WTC11 (cell line): ENCODE measurements at regions not wholly inside any gene's neighbourhood (a gene's known extent, or its start where the extent isn't known, plus 50 kb on each side); places are given as distances from the start of the nearest gene placed in this dataset.

ENCODE experiments used
- ATAC-seq: fragments of 200-7000 bp; cut with Tn5 transposase; 2 replicates; pipeline ENCODE4 v1.10.0; 2021; ENCODE audit warnings: mild to moderate bottlenecking, moderate library complexity
- CTCF ChIA-PET: fragments of 300-600 bp; sonication (Branson Sonifier 250); formaldehyde crosslinking; loops from one replicate; lab custom pipeline; 2021; ENCODE audit warnings: antibody characterized with exemption; lab: Charles Lee
- POLR2A ChIA-PET: fragments of 350-600 bp; sonication (Branson Sonifier 250); formaldehyde crosslinking; loops from one replicate; lab custom pipeline; 2021; ENCODE audit warnings: antibody characterized with exemption; lab: Charles Lee
- DNase-seq: peaks from one replicate; pipeline ENCODE4 v3.0.0; 2021; ENCODE audit warnings: low spot score
- H3K27ac Mint-ChIP-seq: 2 replicates; pipeline ENCODE4 v1.8.0; 2021; ENCODE audit warnings: mixed read lengths
- H3K27me3 Mint-ChIP-seq: 2 replicates; pipeline ENCODE4 v1.8.0; 2021; ENCODE audit warnings: low read depth, mild to moderate bottlenecking, moderate library complexity, mixed read lengths
- H3K36me3 Mint-ChIP-seq: 2 replicates; pipeline ENCODE4 v1.8.0; 2021; ENCODE audit warnings: mixed read lengths
- H3K4me1 Mint-ChIP-seq: 2 replicates; pipeline ENCODE4 v1.8.0; 2022; ENCODE audit warnings: mixed read lengths
- H3K4me3 Mint-ChIP-seq: 2 replicates; pipeline ENCODE4 v1.8.0; 2021; ENCODE audit warnings: mild to moderate bottlenecking, moderate library complexity, mixed read lengths
- H3K9me3 Mint-ChIP-seq: 2 replicates; pipeline ENCODE4 v1.8.0; 2021; ENCODE audit warnings: mixed read lengths
- ATF1 ChIP-seq: sonication (generic); formaldehyde crosslinking; IDR thresholded peaks from 2 replicates; pipeline ENCODE4 v1.8.1; 2023; ENCODE audit warnings: mild to moderate bottlenecking, moderate library complexity, missing genetic modification reagents
- ATF2 ChIP-seq: sonication (generic); formaldehyde crosslinking; IDR thresholded peaks from 2 replicates; pipeline ENCODE4 v1.8.1; 2022; ENCODE audit warnings: low read depth, missing genetic modification reagents, borderline replicate concordance
- ATF6 ChIP-seq: sonication (generic); formaldehyde crosslinking; IDR thresholded peaks from 2 replicates; pipeline ENCODE4 v1.8.1; 2023; ENCODE audit warnings: mild to moderate bottlenecking, missing genetic modification reagents
- CDX4 ChIP-seq: fragments of 250-450 bp; sonication (Bioruptor Pico); IDR thresholded peaks from 2 replicates; pipeline ENCODE4 v1.9.0; 2021; ENCODE audit warnings: moderate library complexity, mild to moderate bottlenecking, inconsistent platforms, borderline replicate concordance
- CREB1 ChIP-seq: sonication (generic); formaldehyde crosslinking; IDR thresholded peaks from 2 replicates; pipeline ENCODE4 v1.8.0; 2023; ENCODE audit warnings: mild to moderate bottlenecking, missing genetic modification reagents
- CREM ChIP-seq: sonication (generic); formaldehyde crosslinking; IDR thresholded peaks from 2 replicates; pipeline ENCODE4 v1.8.1; 2022; ENCODE audit warnings: mild to moderate bottlenecking, missing genetic modification reagents, moderate library complexity
- E2F4 ChIP-seq: sonication (generic); formaldehyde crosslinking; IDR thresholded peaks from 2 replicates; pipeline ENCODE4 v1.8.1; 2022; ENCODE audit warnings: low read depth, mild to moderate bottlenecking, moderate library complexity, missing genetic modification reagents, borderline replicate concordance
- E2F5 ChIP-seq: sonication (generic); formaldehyde crosslinking; IDR thresholded peaks from 2 replicates; pipeline ENCODE4 v1.8.1; 2022; ENCODE audit warnings: mild to moderate bottlenecking, moderate library complexity, missing genetic modification reagents
- ELF4 ChIP-seq: sonication (generic); formaldehyde crosslinking; IDR thresholded peaks from 2 replicates; pipeline ENCODE4 v1.8.1; 2022; ENCODE audit warnings: low read depth, mild to moderate bottlenecking, moderate library complexity, missing genetic modification reagents
- EMX1 ChIP-seq: fragments of 250-450 bp; sonication (Bioruptor Pico); IDR thresholded peaks from 2 replicates; pipeline ENCODE4 v1.8.0; 2021; ENCODE audit warnings: mild to moderate bottlenecking
- ERG ChIP-seq: fragments of 250-450 bp; sonication (Bioruptor Pico); IDR thresholded peaks from 2 replicates; pipeline ENCODE4 v1.8.0; 2021; ENCODE audit warnings: mild to moderate bottlenecking
- ETV6 ChIP-seq: sonication (generic); formaldehyde crosslinking; IDR thresholded peaks from 2 replicates; pipeline ENCODE4 v1.8.1; 2022; ENCODE audit warnings: mild to moderate bottlenecking, missing genetic modification reagents
- IRF2 ChIP-seq: sonication (generic); formaldehyde crosslinking; IDR thresholded peaks from 2 replicates; pipeline ENCODE4 v1.8.0; 2022; ENCODE audit warnings: low read depth, missing genetic modification reagents, borderline replicate concordance
- MLX ChIP-seq: sonication (generic); formaldehyde crosslinking; IDR thresholded peaks from 2 replicates; pipeline ENCODE4 v1.8.1; 2023; ENCODE audit warnings: mild to moderate bottlenecking, missing genetic modification reagents, moderate library complexity
- NFATC4 ChIP-seq: fragments of 250-450 bp; sonication (Bioruptor Pico); IDR thresholded peaks from 2 replicates; pipeline ENCODE4 v1.9.0; 2021; ENCODE audit warnings: mild to moderate bottlenecking
- NR3C1 ChIP-seq: sonication (generic); formaldehyde crosslinking; conservative IDR thresholded peaks from 2 replicates; pipeline ENCODE4 v1.8.1; 2023; ENCODE audit warnings: low read depth, mild to moderate bottlenecking, missing genetic modification reagents
- SP1 ChIP-seq: sonication (generic); formaldehyde crosslinking; conservative IDR thresholded peaks from 2 replicates; pipeline ENCODE4 v1.8.1; 2022; ENCODE audit warnings: missing genetic modification reagents
- ZNF396 ChIP-seq: fragments of 250-450 bp; sonication (Bioruptor Pico); IDR thresholded peaks from 2 replicates; pipeline ENCODE4 v1.8.0; 2021; ENCODE audit warnings: mild to moderate bottlenecking, moderate library complexity, borderline replicate concordance
- ZNF423 ChIP-seq: fragments of 250-450 bp; sonication (Bioruptor Pico); IDR thresholded peaks from 2 replicates; pipeline ENCODE4 v2.1.2; 2022; ENCODE audit warnings: mild to moderate bottlenecking, moderate library complexity
- ZNF425 ChIP-seq: fragments of 250-450 bp; sonication (Bioruptor Pico); conservative IDR thresholded peaks from 2 replicates; pipeline ENCODE4 v1.9.0; 2021; ENCODE audit warnings: mild to moderate bottlenecking

GRCh38 chr3:118213892-118214291, 820.8 kb downstream of the IGSF11 start:
- H3K27ac Mint-ChIP-seq: no peak overlapping the region
- TF ChIP-seq NR3C1 (CRISPR knock-in tag) (no peak), CDX4 (CRISPR knock-in tag) (no peak), NFATC4 (CRISPR knock-in tag) (no peak), CREB1 (CRISPR knock-in tag) (no peak), EMX1 (CRISPR knock-in tag) (no peak), ATF6 (CRISPR knock-in tag) (no peak), E2F4 (CRISPR knock-in tag) (no peak), ZNF423 (no peak), ETV6 (no peak), ELF4 (CRISPR knock-in tag) (no peak), ZNF396 (CRISPR knock-in tag) (no peak), MLX (no peak), SP1 (CRISPR knock-in tag) (no peak), IRF2 (CRISPR knock-in tag) (no peak), ATF1 (CRISPR knock-in tag) (no peak), ATF2 (no peak), ERG (CRISPR knock-in tag) (no peak), CREM (no peak), ZNF425 (no peak), E2F5 (CRISPR knock-in tag) (no peak)
- H3K4me1 Mint-ChIP-seq: no peaks in the 10 kb centered on the region
- H3K36me3 Mint-ChIP-seq: no peaks in the 10 kb centered on the region
- no peaks in the 10 kb centered on the region for H3K27me3 Mint-ChIP-seq
- ChIA-PET CTCF (no interaction called here), POLR2A (no interaction called here)
- DNase-seq: no peak
- ATAC-seq: no peak
- no peaks in the 10 kb centered on the region for H3K9me3 Mint-ChIP-seq
- H3K4me3 Mint-ChIP-seq: no peak overlapping the region
